GM19438 (cell line): ENCODE measurements at regions not wholly inside any gene's neighbourhood (a gene's known extent, or its start where the extent isn't known, plus 50 kb on each side); places are given as distances from the start of the nearest gene placed in this dataset.

Source experiments
- ATAC-seq: cut with Tn5 transposase; IDR thresholded peaks from one replicate; pipeline ENCODE4 v1.9.1; 2021; ENCODE audit warnings: low read depth; ENCODE audit not compliant: unreplicated experiment

DNA sequence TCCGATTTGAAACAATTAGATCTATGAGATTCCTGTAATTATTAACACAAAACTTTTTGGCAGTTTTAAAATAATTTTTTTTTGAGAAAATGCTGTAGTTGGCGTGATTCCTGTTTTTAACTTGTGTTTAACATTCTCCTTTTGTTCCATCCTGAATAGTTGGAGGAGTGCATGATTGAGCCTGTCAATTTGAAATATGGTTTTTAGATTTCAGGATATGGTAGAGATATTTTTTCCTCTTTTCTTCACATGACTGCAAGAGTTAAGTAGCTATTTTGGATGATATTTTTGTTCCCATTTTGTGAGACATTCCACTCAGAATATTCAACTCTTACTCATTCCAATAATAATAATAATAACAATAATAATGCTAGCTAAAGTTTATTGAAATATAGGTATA is 241.7 kb upstream of the MAN1A1 start:
- no peak for ATAC-seq

DNA sequence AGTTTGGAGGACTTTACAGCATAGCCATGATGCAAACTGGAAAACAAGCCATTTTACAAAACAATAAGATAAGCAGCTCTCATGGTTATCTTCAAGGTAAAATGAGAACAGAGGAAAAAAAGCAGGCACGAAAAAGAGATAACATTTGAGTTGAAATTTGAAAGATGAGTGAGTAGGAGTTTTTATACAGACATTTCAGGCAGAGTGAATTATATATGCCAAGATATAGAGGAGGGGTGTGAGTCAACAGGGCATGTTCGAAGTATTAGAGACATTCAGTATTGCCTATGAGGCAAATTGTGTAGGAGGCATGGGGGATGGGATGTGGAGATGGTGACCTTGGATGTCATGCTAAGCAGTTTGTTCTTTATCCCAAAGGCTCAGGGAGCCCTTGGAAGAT is 240.5 kb upstream of the MAN1A1 start:
- no peak for ATAC-seq

DNA sequence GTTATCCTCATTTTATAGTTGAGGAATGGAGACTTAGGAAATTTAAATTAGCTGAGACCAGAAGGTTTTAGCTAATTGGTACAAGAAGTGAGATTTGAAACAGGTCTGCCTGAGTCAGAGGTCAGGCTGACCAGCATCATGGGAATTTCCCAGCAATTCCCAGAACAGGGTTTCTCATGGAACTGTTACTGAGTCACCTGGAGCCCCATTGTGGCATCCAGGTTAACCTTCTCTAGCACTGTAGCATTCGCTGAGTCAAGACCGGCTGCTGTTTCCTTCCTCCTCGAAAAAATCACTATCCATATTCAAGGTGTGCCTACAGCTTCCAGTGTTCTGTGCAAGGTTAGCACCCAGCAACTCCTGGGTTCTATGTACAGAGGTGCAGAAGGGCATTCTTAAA is 238.0 kb upstream of the MAN1A1 start:
- no peak for ATAC-seq

DNA sequence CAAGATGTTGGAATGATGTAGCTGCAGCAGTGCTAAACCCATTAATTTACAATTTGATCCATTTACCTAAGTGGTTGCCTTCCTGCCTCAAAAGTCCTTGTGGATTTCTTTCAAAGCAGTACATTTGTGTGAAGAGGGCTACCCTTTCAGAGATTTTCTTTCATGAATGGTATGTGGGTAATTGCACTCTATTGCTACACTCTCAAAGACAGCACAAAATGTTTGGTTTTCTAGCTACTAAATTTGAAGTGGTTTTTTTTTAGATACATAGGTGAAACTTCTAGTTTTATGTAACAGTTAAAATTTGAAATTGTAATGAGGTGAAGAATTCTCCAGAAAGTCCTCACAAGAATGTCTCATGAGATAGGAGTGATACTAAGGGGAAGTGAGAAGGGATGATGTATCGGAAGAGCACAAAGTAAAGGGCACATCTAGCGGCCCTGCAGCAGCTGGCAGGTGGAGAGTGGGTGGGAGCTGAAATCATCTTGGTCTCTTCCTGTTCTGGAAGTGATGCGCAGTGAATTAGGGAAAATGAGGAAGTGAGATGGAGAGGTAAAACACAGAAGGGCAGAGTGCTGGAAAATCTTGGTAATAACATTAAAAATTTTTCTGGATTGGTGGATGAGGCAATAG is 236.8 kb upstream of the MAN1A1 start:
- peak; percentile 88 for ATAC-seq

DNA sequence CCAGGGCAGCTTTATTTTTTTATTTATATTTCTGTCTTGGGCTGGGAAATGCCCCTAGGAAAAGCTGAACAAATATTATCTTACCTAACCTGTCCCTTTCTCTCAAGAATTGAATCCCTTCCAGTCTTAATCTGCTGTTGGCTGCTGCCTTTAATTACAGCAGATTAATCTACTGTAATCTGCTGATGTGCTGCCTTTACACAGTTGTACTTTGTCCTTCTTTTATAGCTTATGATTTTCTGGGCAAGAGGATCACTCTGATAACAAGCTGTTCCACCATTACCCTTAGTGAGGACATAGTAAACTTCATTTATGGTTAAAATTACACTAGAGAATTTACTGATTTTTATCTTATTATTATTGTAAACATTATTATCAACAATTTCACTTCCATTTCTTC is 234.5 kb upstream of the MAN1A1 start:
- ATAC-seq: no peak

DNA sequence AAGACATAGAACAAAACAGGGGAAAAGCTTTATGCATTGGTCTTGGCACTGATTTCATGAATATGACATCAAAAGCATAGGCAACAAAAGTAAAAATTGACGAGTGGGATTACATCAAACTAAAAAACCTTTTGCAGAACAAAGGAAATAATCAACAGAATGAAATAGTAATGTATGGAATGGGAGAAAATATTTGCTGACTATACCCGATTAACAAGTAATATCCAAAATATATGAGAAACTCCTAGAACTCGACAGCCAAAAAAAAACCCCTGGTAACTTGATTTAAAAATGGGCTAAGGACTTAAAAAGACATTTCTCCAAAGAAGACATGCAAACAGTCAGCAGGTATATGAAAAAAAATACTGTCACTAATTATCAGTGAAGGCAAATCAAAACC is 231.7 kb upstream of the MAN1A1 start:
- ATAC-seq: no peak

DNA sequence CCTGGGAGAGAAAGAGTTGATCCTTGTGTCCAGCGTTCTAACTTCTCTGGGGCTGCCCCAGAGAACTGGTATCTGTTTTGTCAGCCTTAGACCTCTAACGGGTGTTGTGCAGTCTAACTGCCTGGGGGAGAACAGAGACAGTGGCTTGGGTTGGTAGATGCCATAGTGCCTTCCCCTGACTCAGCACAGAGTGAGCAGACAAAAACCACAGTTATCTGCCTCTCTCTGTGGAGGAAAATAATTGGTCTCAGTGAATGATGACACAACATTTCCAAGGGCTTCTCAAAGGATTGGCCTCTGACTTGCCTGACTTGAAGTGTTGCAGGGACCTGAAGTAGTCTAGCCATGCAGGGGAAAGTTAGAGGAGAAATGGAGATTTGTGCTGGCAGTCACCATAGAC is 226.2 kb upstream of the MAN1A1 start:
- ATAC-seq: no peak

DNA sequence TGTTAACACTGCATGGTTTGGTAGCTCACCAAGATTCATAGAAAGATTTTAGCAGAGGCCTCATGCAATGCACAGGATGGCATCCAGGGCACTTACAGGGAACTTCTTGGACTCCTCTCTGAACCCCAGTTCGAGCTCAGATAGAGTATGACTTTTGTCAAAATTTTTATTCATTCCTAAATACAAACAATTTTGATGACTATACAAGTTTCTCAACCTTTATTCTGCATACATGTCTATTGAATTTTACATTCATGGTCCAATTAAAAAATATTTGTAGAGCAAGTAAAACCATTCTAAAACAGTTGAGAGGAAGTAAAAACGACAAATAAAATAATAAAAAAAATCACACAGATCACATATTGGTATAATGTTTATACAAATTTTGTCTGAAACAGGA is 219.0 kb upstream of the MAN1A1 start:
- no peak for ATAC-seq

DNA sequence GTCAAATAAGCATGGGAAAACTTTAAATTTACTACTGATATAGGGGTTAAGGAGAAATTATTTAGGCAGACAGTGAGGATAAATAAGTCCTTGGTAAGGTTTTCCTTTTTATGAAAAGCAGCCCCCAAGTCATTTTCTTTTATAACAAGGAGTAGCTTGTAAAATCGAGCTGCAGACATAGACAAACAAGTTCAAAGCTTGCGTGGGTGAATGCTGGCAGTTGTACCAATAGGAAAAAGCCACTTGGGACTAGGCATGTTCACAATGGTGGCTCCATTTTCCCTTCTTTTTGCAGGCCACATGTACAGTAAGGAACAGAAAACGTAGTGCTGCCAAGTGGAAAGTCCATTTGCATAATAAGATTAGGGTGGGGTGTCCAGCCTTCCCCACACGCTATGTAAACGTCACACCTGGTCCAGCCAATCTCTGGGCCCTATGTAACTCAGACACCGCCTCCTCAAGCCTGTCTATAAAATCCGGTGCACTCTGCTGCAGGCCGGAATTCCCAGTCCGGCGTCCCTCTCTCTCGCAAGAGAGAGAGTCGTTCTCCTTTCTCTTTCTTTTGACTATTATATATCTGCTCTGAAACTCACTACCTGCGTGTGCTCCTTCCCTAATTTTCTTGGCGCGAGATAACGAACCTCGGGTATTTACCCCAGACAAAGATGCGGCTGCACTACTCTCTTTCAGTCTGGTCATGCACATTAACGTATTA is 217.1 kb upstream of the MAN1A1 start:
- ATAC-seq: no peak

DNA sequence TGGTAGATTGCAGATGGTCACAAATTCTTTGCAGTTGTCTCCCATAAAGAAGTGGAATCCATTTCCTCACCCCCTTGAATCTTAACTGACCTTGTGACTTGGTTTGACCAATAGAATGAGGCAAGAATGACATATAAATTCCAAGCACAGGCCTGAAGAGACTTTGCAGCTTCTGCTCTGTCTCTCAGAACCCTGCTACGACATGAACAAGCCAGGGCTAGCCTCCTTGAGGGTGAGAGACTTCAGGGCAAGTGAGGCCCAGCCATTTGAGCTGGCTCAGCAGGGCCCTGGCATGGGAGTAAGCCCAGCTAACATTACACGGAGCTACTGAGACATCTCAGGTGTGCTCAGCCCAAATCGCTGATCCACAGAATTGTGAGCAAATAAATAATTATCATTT is 216.3 kb upstream of the MAN1A1 start:
- ATAC-seq: no peak

DNA sequence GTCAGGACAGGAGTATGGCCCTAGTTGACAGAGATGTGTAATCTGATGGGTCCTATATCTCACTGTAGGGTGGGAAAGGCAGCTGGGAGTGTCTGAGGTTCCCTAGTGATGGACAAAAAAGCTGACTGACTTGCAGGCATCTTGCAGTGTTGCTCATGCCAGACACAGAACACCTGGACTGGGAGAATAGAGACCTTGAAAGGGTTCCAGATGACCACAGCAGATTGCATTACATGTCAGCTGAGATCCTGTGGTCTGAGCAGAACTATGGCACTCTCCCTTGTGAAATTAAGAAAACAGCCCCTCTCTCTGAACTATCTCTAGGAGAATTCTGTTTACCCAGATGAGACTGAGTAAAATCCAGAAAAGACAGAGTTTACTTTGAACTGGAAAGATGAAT is 212.6 kb upstream of the MAN1A1 start:
- no peak for ATAC-seq

DNA sequence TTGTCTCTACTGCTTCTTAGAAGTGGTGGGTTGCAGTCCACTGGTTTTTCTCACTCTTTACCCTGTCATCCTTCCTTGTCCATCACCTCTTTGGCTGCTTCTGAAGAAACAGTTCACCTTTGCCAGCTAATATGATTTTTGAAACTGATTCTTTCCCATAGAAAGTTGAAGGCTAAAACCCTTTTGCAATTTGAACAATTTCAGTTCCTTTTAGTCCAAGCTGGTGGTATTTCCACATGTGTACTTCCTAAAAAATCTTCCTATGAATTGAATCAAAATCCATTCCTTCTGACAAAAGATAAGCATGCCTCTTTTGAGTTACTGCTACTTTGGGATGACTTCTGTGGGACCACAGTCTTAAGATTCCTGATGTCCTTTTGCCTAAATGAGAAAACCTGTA is 210.0 kb upstream of the MAN1A1 start:
- no peak for ATAC-seq

DNA sequence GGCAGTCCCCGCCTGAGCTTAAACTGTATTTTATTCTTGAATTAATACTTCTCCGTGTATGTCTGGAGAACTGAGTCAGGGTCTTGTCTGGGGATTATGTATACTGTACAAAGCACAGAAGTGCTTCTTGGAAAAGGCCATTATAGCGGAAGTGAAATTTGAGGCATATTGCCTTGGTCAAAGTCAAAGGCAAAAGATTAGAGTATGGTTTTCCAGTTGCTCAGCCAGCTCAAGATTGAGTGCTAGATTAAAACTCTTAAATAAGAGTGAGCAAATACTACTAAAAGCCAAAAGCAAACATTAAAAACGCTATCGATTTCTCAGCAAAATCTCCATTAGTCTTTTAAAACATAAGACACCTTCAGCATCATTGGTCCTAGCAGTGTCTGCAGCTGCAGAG is 207.7 kb upstream of the MAN1A1 start:
- no peak for ATAC-seq

DNA sequence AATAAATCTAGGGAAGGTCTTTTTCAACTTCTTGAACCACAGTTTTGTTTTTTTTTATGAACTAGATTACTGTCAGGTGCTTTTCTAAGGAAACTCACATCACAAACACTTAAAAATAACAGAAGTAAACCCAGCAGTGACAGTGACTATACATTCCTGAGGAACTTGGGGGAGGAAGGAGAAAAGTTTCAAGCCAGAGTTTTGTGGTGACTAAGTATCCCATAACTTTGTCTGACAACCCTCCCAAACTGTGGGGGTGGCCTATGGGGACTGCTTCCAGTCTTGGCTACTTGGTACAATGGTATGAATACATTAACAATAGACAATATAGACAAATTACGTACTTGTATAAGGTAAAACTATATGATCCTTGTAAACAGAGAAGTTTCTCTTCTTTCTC is 202.5 kb upstream of the MAN1A1 start:
- ATAC-seq: no peak

DNA sequence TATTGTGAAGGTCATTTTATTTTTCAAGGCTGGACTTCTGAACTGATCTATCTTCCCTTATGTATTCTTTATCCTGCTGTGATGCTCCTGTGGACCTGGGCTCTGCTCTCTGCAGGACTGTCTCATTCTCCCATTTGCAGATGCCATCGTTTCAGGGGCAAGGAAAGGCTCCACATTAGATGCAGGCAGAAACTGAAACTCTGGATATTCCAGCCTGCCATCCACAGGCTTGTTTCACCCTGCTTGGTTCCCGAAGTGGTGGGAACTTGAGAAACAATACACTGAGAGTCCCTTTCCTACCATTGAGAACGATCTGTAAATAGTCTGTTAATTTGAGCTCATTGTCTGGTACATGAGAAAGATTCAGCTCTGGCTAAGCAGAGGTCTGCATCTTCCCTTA is 197.5 kb upstream of the MAN1A1 start:
- no peak for ATAC-seq

DNA sequence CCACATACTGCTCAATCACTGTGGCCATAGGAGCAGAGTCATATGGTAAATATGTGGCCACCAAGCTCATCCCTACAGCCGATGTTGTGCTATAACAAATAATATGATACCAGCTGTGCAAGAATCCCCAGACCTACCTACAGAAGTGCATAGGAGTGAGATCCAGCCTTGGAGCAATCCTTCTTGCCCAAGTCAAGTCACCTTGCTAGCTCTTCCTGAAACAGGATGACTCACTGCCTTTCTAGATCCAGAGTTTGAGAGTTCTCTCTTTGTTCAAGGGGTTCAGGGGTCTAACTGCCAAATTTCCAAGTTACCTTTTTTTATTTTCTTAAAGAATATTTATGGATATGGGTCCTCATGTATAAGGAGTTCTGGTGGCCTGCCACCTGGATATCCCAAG is 195.7 kb upstream of the MAN1A1 start:
- ATAC-seq: no peak

DNA sequence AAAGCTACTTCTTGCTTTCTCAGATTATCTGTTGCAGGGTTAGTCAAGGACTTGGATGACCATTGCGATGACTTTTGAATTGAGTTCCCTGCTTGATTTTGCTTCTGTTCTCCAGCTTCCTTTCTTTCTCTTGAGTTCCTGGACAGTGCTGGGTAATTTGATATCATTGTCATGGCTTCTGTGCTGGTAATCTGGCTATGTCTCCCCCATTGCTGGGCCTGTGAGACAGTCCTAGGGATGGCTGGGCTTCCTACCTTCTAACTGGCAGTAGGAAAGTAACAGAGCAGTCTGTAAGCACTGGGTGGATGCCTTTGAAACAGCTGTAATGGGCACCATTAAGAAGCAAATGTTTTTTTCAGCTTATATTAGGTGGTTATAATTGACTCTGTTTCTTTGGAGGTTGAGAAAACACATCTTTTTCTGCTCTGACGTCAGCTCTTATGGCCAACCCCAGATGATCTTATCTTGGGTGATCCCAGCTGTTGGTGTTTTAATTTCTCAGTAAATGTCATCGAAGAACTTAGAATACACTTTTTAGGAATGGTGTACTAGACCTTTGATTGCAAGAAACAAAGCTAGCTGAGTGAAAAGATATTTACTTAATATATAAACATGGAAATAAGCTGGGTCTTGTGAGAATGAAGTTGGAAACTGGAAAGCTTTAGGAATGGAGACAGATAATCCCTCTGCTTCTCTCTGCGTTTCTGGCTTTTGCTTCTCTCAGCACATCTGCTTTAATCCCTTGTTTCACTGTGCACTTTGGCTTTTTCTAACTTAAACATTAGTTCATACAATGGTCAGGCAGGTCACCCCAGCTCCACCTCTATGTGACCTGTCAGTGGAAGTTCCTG is 195.0 kb upstream of the MAN1A1 start:
- ATAC-seq: no peak

DNA sequence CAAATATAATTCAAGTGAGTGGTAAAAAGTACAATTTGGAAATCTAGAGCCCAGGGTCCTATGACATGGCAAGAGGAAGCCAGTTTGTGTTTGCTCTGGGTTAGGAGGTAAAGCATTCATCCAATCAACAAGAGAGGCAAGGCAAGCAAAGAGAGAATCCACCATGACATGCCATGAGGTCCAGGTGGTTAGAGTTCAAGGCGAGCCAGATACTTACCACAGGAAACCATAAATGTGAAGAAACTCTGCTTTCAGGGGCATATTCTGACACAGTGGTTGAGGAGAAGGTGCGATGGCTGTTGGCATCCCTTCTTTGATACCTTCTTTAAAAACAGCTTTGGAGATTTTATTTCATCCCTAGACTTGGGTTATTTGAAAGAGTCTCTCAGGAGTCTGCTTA is 193.8 kb upstream of the MAN1A1 start:
- ATAC-seq: no peak

DNA sequence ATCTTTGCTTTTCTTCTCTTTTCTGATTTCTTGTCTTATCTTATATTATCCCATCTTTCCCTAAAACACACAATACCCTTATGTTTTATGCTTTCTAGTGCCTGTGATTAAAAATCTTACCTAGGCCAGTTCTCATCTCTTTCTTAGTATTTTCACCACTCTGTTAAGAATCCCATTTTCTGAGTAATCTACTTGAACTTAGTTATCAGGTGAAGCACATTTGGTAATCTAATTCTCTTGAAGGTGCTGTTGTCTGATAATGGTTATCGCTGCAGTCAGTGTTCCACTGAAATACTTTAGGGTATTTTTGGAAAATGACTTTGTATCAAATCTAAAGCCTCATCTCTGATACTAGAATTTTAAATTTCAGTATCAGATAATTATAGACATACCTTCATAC is 192.5 kb upstream of the MAN1A1 start:
- ATAC-seq: no peak

DNA sequence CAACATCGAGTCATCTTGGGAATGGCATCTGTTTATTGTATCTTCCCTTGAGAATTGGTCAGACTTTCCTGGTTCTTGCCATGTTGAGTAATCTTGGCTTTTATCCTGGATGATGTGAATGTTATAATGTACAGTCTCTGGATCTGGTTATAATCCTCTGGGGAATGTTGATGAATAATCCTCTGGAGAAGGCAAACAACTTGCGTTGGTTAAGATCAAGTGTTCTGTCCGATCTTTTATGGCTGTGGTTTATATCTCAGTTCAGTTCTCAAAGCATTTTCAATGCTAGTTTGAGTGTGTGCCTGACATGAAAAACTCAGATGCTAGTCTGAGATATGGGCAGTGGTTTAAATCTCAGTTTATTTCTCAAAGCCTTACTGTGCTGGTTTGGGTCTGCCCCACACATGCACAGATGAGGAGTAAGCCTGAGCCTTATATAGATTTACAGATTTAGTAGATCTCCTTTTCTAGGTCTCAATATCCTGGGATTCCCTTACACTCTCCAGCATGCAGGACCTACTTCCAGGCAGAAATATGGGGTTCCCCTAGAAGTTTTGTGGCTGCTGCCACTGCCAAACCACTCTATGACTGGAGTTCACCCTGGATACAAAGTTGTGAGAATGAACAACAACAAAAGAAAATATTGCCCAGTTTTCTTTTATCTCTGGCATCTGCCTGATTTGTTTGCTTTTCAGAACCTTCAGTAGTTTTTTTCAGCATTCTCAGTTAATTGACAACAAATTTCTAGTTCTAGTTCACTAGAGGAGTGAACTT is 191.8 kb upstream of the MAN1A1 start:
- ATAC-seq: no peak

DNA sequence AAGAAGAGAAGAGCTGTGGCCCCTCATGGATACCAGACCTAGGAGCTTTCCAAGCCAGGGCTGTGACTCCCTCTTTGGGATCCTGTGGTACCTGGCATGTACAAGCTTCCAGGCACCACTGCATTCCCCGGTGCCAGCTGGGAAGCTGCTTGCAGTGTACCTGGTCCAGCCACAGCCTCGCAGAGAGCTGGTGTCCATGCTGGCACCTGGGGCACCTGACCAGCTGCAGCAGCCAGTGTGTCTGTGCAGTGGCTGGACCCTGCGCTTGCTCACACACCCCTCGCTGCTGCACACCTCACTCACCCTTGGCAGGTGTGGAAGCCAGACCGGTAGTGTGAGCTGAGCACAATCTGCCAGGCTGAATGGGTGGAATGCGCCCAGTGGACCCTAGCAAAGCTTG is 190.9 kb upstream of the MAN1A1 start:
- no peak for ATAC-seq
